ENCODE measurements at regions not wholly inside any gene's neighbourhood (a gene's known extent, or its start where the extent isn't known, plus 50 kb on each side); places are given as distances from the start of the nearest gene placed in this dataset.

GRCh38 chr6:169058634-169059033 lies 195.0 kb downstream of the THBS2 start:
- TF ChIP-seq YY1 (IDR thresholded peaks at IDR 0.05; ENCODE audit: insufficient read depth, insufficient read length), result no peak
- TF ChIP-seq ZNF274 (IDR thresholded peaks at IDR 0.05; ENCODE audit: low read depth, low read length), result no peak
- no peak for TF ChIP-seq SUZ12 (IDR thresholded peaks at IDR 0.05; ENCODE audit: extremely low read depth, insufficient read depth, insufficient read length)
